ENCODE measurements at regions not wholly inside any gene's neighbourhood (a gene's known extent, or its start where the extent isn't known, plus 50 kb on each side); places are given as distances from the start of the nearest gene placed in this dataset.
A peak's percentile ranks its signal among the peaks of the same experiment; 100 is the strongest.

DNA sequence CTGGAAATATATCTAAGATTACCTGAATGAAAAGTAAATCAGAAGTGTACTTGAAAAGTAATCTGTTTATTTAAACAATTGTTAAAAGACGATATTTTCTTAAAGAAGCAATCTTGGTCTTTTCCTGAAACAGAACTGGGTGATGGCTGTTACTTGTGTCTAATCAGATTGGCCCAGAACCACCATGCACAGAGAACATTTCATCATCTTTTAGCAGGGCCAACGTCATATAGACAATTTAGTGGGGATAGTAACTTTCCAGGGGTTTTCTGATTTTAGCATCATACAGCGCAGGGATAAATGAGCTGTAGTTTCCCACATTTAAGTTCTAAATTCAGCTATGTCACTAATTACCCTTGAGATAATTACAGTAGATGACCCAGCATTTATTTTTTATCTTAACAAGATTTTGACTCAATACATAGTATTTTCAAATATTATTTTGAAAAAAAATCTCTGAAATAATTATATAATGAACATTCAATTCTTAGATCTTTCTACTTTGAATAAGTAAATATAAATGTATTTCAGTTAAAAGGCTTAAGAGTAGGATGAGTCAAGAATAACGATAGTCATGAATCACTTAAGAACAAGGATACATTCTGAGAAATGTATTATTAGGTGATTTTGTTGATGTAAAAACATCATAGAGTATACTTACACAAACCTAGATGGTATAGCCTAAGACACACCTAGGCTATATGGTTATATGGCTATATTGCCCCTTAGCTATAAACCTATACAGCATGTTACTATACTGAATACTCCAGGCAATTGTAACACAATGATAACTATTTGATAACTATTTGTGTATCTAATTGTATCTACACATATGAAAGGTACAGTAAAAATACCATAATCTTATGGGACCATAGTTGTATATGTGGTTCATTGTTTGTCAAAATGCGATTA lies 103.8 kb upstream of the MME start:
- no peak for DNase-seq (ENCODE audit: low spot score)

- DNase-seq (ENCODE audit: low spot score), result no peak
These were observed 106.3 kb upstream of the MME start for GRCh38 chr3:154973851-154974250.

DNA sequence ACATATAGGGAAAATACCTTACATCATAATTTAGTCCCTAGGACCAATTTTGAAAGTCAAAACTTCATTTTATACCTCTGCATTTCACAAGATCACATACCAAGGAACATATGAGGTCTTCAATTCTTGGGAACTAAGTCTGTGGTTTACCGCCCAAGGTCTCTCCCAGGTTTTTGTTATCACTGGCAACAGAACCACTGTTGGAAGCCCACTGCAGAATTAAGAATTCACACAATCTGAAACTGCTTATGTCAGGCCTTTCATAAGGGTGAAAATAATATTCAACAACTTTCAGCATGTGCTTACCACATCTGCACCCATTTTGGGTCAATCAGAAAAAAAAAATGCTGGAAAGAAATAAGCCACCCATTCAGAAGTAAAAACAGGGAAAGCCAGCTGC lies 107.2 kb upstream of the MME start:
- DNase-seq (ENCODE audit: low spot score), result no peak

- DNase-seq (ENCODE audit: low spot score), result peak; percentile 40
These were observed 108.3 kb upstream of the MME start for GRCh38 chr3:154971771-154972326.

- DNase-seq (ENCODE audit: low spot score), result no peak
These were observed 108.8 kb upstream of the MME start for GRCh38 chr3:154971341-154971740.

- DNase-seq (ENCODE audit: low spot score), result peak; percentile 59
These were observed 109.3 kb upstream of the MME start for GRCh38 chr3:154970797-154971196.

GRCh38 chr3:154969366-154969765 lies 110.8 kb upstream of the MME start:
- no peak for DNase-seq (ENCODE audit: low spot score)

DNA sequence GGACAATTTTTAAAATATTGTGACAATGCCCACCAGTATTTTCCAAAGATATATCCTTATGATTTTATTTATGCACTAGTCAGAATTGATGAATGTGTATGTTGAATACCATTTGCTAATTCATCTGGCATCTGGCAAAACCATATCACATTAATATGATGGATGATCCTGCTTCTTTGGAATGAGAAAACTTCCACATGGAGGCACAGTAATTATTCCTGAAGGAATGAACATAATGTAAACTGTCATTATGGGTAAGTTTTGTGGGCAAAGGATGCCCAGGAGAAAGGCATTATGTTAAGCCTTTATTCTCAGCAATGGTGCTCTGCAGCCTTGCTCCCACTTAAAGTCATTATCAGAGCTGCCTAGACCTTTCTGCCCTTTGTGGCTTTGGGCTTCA lies 113.0 kb upstream of the MME start:
- no peak for DNase-seq (ENCODE audit: low spot score)

DNA sequence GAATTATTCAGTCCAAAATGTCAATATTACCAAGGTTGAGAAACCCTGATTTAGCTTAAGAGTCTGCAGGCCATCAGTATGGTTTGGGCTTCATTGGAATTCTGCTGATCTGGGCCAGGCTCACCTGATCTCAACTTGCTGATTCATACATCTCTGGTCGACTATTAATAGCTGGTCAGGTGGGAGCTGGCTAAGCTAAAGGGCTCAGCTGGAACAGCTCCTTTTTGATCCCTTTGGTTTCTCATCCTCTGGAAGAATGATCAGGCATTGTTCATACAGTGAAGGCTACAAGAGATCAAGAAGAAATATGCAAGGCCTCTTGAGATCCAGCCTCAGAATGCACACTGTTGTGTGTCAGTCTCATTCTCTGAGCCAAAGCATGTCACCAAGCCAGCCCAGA lies 123.3 kb upstream of the MME start:
- DNase-seq (ENCODE audit: low spot score), result no peak

GRCh38 chr3:154955907-154956533 lies 124.1 kb upstream of the MME start:
- no peak for DNase-seq (ENCODE audit: low spot score)

GRCh38 chr3:154954757-154955156 lies 125.4 kb upstream of the MME start:
- DNase-seq (ENCODE audit: low spot score), result peak; percentile 57

- no peak for DNase-seq (ENCODE audit: low spot score)
These were observed 126.6 kb upstream of the MME start for GRCh38 chr3:154953538-154953937.

GRCh38 chr3:154952553-154952952 lies 127.6 kb upstream of the MME start:
- no peak for DNase-seq (ENCODE audit: low spot score)

- no peak for DNase-seq (ENCODE audit: low spot score)
These were observed 136.1 kb upstream of the MME start for GRCh38 chr3:154943981-154944380.

DNA sequence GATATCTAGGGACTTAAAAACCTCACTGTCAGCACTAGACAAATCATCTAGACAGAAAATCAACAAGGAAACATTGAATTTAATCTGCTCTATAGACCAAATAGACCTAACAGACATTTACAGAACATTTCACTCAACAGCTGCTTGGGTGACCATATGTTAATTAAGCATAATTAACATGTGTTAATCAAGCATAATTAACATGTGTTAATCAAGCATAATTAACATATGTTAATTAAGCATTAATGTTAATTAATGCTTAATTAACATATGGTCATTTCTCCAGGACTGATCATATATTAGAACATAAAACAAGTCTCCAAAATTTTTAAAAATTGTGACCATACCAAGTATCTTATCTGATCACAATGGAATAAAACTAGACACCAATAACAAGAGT lies 137.3 kb upstream of the MME start:
- DNase-seq (ENCODE audit: low spot score), result no peak

DNA sequence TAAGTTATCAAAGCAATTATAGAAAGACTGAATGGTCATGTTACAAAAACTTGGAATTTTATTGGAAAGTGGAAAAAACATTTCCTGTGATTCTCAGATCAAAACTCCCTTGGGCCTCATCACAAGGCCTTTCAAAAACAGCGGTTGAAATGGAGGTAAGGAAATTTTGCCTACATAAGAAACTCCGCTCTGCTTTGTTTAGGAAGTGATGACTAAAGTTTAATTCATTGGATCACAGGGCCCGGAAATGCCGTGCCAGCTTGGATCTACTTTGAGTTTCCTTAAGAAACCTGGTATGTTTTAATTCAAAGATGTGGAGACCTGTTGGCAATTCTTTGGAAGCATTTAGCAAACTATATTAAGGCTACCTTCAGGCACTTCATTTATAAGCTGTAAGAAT lies 143.9 kb upstream of the MME start:
- DNase-seq (ENCODE audit: low spot score), result no peak

DNA sequence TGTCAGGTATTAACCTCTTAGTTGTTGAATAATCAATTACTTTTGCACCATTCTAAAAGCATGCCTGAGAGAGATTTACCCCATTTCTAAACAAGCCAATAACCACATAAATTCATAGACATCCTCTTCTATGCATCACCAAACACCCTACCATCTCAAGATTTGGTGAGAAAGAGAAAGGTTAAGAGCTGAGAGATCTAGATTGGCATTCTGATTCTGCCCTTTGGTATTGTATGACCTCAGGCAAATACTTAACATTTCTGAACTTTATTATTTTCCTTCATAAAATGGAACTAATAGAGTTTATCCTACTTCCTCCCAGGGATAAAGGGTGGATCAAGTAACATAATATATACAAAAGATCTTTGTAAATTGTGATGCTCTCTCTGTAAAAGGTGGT lies 146.5 kb upstream of the MME start:
- no peak for DNase-seq (ENCODE audit: low spot score)

GRCh38 chr3:154932633-154933032 lies 147.5 kb upstream of the MME start:
- DNase-seq (ENCODE audit: low spot score), result no peak

DNA sequence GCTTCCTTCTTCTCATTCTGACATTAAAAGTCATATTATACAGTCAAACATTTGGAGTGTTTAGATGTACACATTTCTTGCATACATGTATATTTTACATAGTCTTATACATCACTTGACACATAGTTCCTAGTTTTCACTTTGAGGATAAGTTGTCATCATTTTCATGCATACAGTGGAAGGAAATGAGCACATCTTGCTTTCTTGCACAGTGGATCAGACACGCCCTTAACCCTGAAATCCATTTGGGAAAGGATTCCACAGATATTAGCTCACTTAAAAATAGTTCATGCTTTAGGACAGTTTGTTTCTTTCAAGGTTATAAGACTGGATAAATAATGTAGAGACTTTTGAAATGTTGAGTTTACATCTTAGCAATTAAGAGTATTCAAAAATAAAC lies 148.6 kb upstream of the MME start:
- DNase-seq (ENCODE audit: low spot score), result peak; percentile 61

DNA sequence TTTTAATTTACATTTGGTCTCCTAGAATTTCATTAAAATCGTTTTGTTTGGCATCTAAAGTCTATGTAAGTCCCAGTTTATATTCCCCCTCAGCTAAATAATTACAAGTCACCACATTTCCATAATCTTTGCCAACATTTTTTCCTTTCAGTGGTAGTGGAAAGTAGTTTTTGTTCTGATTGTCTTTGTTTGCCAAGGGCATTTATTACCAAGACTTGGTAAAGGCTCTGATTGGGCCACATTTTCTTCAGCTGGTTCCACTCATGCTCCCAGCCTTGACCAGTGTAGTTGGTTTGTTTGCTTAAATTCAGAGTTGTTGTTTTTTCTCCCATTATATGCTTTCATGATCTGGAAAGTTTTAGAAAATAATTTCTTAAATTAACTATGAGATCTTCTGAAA lies 153.4 kb upstream of the MME start:
- no peak for DNase-seq (ENCODE audit: low spot score)

- DNase-seq (ENCODE audit: low spot score), result no peak
These were observed 158.8 kb upstream of the MME start for GRCh38 chr3:154921351-154921750.

DNA sequence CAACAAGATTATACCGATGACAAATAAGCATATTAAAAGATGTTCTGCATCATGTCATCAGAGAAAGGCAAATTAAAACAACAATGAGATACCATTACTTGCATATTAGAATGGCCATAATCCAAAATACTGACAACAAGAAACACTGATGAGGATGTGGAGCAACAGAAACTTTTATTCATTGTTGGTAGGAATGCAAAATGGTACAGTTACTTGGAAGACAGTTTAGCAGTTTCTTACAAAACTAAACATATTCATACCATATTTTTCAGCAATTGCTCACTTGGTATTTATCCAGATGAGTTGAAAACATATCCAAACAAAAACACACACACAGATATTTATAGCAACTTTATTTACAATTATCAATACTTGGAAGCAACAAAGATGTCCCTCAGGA lies 160.9 kb upstream of the MME start:
- DNase-seq (ENCODE audit: low spot score), result no peak

- DNase-seq (ENCODE audit: low spot score), result peak; percentile 25
These were observed 175.8 kb upstream of the MME start for GRCh38 chr3:154904328-154904727.

Measured in GM03348 (cell line).